H9 (cell line): ENCODE measurements at regions not wholly inside any gene's neighbourhood (a gene's known extent, or its start where the extent isn't known, plus 50 kb on each side); places are given as distances from the start of the nearest gene placed in this dataset.

ENCODE experiments used
- DNase-seq: peaks from one replicate; pipeline ENCODE4 v3.0.0-alpha.2; 2017
- H2AFZ ChIP-seq: one replicate; pipeline ENCODE4 v1.6.1; 2013; ENCODE audit warnings: mild to moderate bottlenecking, low read length, control low read depth, moderate library complexity
- H2AK5ac ChIP-seq: 2 replicates; pipeline ENCODE4 v1.6.1; 2013; ENCODE audit warnings: low read length, control low read depth, mixed read lengths; ENCODE audit not compliant: insufficient read length
- H2BK120ac ChIP-seq: one replicate; pipeline ENCODE4 v1.6.1; 2013; ENCODE audit warnings: low read depth, mild to moderate bottlenecking, low read length, control low read depth, inconsistent platforms; ENCODE audit not compliant: poor library complexity, severe bottlenecking
- H2BK12ac ChIP-seq: 2 replicates; pipeline ENCODE4 v1.6.1; 2013; ENCODE audit warnings: low read length, control low read depth, mixed read lengths, low read depth; ENCODE audit not compliant: insufficient read length
- H2BK15ac ChIP-seq: 2 replicates; pipeline ENCODE4 v1.6.1; 2013; ENCODE audit warnings: low read depth, low read length, control low read depth
- H2BK20ac ChIP-seq: one replicate; pipeline ENCODE4 v1.6.1; 2013; ENCODE audit warnings: low read depth, mild to moderate bottlenecking, low read length, control low read depth, inconsistent platforms; ENCODE audit not compliant: poor library complexity, severe bottlenecking
- H2BK5ac ChIP-seq: 2 replicates; pipeline ENCODE4 v1.6.1; 2013; ENCODE audit warnings: low read length, control low read depth, mixed read lengths; ENCODE audit not compliant: insufficient read length
- H3K14ac ChIP-seq: 2 replicates; pipeline ENCODE4 v1.6.1; 2013; ENCODE audit warnings: low read length, control low read depth; ENCODE audit not compliant: insufficient read depth
- H3K18ac ChIP-seq: 2 replicates; pipeline ENCODE4 v1.6.1; 2013; ENCODE audit warnings: low read depth, mild to moderate bottlenecking, mixed read lengths, low read length, control low read depth; ENCODE audit not compliant: insufficient read length
- H3K23ac ChIP-seq: 2 replicates; pipeline ENCODE4 v1.6.1; 2013; ENCODE audit warnings: low read length, control low read depth, mixed read lengths, low read depth; ENCODE audit not compliant: insufficient read length
- H3K23me2 ChIP-seq: 2 replicates; pipeline ENCODE4 v1.6.1; 2013; ENCODE audit warnings: low read depth, mild to moderate bottlenecking, mixed read lengths, low read length, control low read depth; ENCODE audit not compliant: insufficient read length, poor library complexity, severe bottlenecking
- H3K27ac ChIP-seq: 2 replicates; pipeline ENCODE4 v1.5.1; 2013; ENCODE audit warnings: low read length, control low read depth, mixed read lengths, low read depth; ENCODE audit not compliant: insufficient read length
- H3K27me3 ChIP-seq: 2 replicates; pipeline ENCODE4 v1.6.1; 2013; ENCODE audit warnings: low read length, control low read depth, inconsistent platforms; ENCODE audit not compliant: insufficient read depth
- H3K4ac ChIP-seq: 2 replicates; pipeline ENCODE4 v1.6.1; 2013; ENCODE audit warnings: low read depth, mild to moderate bottlenecking, control low read depth, inconsistent platforms, low read length, moderate library complexity
- H3K4me1 ChIP-seq: 2 replicates; pipeline ENCODE4 v1.6.1; 2013; ENCODE audit warnings: low read length, control low read depth, inconsistent platforms; ENCODE audit not compliant: insufficient read depth
- H3K4me2 ChIP-seq: 2 replicates; pipeline ENCODE4 v1.6.1; 2013; ENCODE audit warnings: low read length, control low read depth, mixed read lengths; ENCODE audit not compliant: insufficient read length, insufficient read depth
- H3K56ac ChIP-seq: 2 replicates; pipeline ENCODE4 v1.6.1; 2013; ENCODE audit warnings: low read depth, mild to moderate bottlenecking, mixed read lengths, low read length, control low read depth; ENCODE audit not compliant: insufficient read length
- H3K79me1 ChIP-seq: 2 replicates; pipeline ENCODE4 v1.6.1; 2013; ENCODE audit warnings: low read depth, mild to moderate bottlenecking, moderate library complexity, low read length, control low read depth, inconsistent platforms; ENCODE audit not compliant: insufficient read depth, poor library complexity, severe bottlenecking
- H3K79me2 ChIP-seq: 2 replicates; pipeline ENCODE4 v1.6.1; 2013; ENCODE audit warnings: low read length, control low read depth, inconsistent platforms; ENCODE audit not compliant: insufficient read depth
- H3K9ac ChIP-seq: 2 replicates; pipeline ENCODE4 v1.6.1; 2013; ENCODE audit warnings: low read length, control low read depth, mixed read lengths; ENCODE audit not compliant: insufficient read length; ENCODE audit errors: extremely low read depth
- H3K9me3 ChIP-seq: one replicate; pipeline ENCODE4 v1.6.1; 2013; ENCODE audit warnings: low read depth, low read length, inconsistent platforms; ENCODE audit not compliant: control insufficient read depth
- H3T11ph ChIP-seq: one replicate; pipeline ENCODE4 v1.6.1; 2013; ENCODE audit warnings: mild to moderate bottlenecking, low read length, control low read depth, inconsistent platforms
- H4K20me1 ChIP-seq: one replicate; pipeline ENCODE4 v1.6.1; 2013; ENCODE audit not compliant: control insufficient read depth, insufficient read length, insufficient read depth
- H4K5ac ChIP-seq: 2 replicates; pipeline ENCODE4 v1.6.1; 2013; ENCODE audit warnings: low read depth, mild to moderate bottlenecking, mixed read lengths, low read length, control low read depth; ENCODE audit not compliant: insufficient read length
- H4K8ac ChIP-seq: replicated peaks from 2 replicates; pipeline ENCODE4 v1.6.1; 2013; ENCODE audit warnings: low read length, control low read depth, mixed read lengths, low read depth; ENCODE audit not compliant: insufficient read length
- H4K91ac ChIP-seq: 2 replicates; pipeline ENCODE4 v1.6.1; 2013; ENCODE audit warnings: low read depth, mild to moderate bottlenecking, moderate library complexity, mixed read lengths, low read length, control low read depth; ENCODE audit not compliant: insufficient read length
- H3K27ac Mint-ChIP-seq, 3 experiments: 2 replicates in 2 of 3; 3 replicates in 1 of 3; pipeline ENCODE4 v1.8.0; 2020 to 2021; ENCODE audit warnings: mixed read lengths in 3 of 3, mild to moderate bottlenecking in 1 of 3, moderate library complexity in 1 of 3
- H3K27me3 Mint-ChIP-seq: 2 replicates; pipeline ENCODE4 v1.8.0; 2021; ENCODE audit warnings: low read depth, mild to moderate bottlenecking, moderate library complexity, mixed read lengths
- H3K36me3 Mint-ChIP-seq, 3 experiments: 2 replicates in 2 of 3; 3 replicates in 1 of 3; pipeline ENCODE4 v1.8.0; 2020 to 2021; ENCODE audit warnings: low read depth in 3 of 3, mixed read lengths in 3 of 3; ENCODE audit not compliant: insufficient read depth in 1 of 3
- H3K4me1 Mint-ChIP-seq, 2 experiments: 2 replicates each; pipeline ENCODE4 v1.8.0; 2020; ENCODE audit warnings: mixed read lengths in 2 of 2
- H3K4me3 Mint-ChIP-seq, 2 experiments: 2 replicates in 1 of 2; 3 replicates in 1 of 2; pipeline ENCODE4 v1.8.0; 2020 to 2021; ENCODE audit warnings: mild to moderate bottlenecking in 2 of 2, mixed read lengths in 2 of 2, moderate library complexity in 1 of 2
- H3K9me3 Mint-ChIP-seq, 2 experiments: 2 replicates in 1 of 2; 3 replicates in 1 of 2; pipeline ENCODE4 v1.8.0; 2020; ENCODE audit warnings: mild to moderate bottlenecking in 2 of 2, mixed read lengths in 2 of 2, moderate library complexity in 1 of 2
- WGBS: extraction: QIAGEN DNeasy Blood & Tissue Kit; methylation state at CpG from one replicate; pipeline ENCODE4 v1.1.7; 2013; ENCODE audit warnings: missing lambda C conversion rate, low lambda C conversion rate, mixed read lengths; ENCODE audit not compliant: insufficient read length; ENCODE audit errors: extremely low coverage; 5-methylcytosine and 5-hydroxymethylcytosine counted together
- TF ChIP-seq, protein P1 (sequence below): fragments of 200-600 bp; sonication (generic); conservative IDR thresholded peaks from 3 replicates; pipeline ENCODE4 v1.8.0; 2021; ENCODE audit warnings: antibody characterized with exemption, mild to moderate bottlenecking

DNA sequence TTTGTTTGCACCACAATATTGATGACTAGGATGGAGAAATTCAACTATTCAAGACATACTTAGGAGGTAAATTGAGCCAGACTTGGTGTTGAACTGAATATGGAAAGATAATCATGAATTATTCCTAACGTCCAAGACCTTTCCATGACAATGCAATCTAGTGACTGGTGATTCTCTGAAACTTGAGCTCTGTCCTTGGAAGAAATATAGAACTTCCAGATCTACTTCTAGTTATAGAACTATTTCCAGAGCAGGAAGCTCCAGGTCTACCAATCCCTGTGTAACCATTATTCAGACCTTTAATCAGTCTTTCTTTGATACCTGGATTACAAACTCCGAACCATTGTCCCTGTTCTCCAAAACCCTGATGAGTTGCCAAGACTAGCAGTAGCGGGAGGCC lies 272.6 kb upstream of the SLC14A2 start:
- H3K9me3 Mint-ChIP-seq = no peaks in the 10 kb centered on the region
- no peak overlapping the region for H2AFZ ChIP-seq
- H3K79me1 ChIP-seq = no peaks in the 10 kb centered on the region
- no peak overlapping the region for H3K4me3 Mint-ChIP-seq
- H4K20me1 ChIP-seq = no peaks in the 10 kb centered on the region
- no peak overlapping the region for H4K5ac ChIP-seq
- no peaks in the 10 kb centered on the region for H3K79me2 ChIP-seq
- H3K9me3 ChIP-seq = no peaks in the 10 kb centered on the region
- no CpG with 5 or more reads among the region's 3 CpGs for WGBS
- H3K4me1 Mint-ChIP-seq = peaks cover 11 to 12% of the 10 kb centered on the region in 2 experiments
- H3K27me3 ChIP-seq = no peaks in the 10 kb centered on the region
- H3K36me3 Mint-ChIP-seq = no peaks in the 10 kb centered on the region; a peak in 1 of 7 replicates
- H3K23ac ChIP-seq = no peak overlapping the region
- H3K4me2 ChIP-seq = no peak overlapping the region
- no peak overlapping the region for H3K27ac ChIP-seq
- no peak overlapping the region for H4K8ac ChIP-seq
- H3K4me1 ChIP-seq = no peaks in the 10 kb centered on the region
- H2AK5ac ChIP-seq = no peak overlapping the region
- no peak overlapping the region for H2BK120ac ChIP-seq
- no peak overlapping the region for H2BK15ac ChIP-seq
- H3K27me3 Mint-ChIP-seq = no peaks in the 10 kb centered on the region; the same call in 1 of the 2 replicates
- no peak overlapping the region for H2BK12ac ChIP-seq
- TF ChIP-seq, protein P1, sequence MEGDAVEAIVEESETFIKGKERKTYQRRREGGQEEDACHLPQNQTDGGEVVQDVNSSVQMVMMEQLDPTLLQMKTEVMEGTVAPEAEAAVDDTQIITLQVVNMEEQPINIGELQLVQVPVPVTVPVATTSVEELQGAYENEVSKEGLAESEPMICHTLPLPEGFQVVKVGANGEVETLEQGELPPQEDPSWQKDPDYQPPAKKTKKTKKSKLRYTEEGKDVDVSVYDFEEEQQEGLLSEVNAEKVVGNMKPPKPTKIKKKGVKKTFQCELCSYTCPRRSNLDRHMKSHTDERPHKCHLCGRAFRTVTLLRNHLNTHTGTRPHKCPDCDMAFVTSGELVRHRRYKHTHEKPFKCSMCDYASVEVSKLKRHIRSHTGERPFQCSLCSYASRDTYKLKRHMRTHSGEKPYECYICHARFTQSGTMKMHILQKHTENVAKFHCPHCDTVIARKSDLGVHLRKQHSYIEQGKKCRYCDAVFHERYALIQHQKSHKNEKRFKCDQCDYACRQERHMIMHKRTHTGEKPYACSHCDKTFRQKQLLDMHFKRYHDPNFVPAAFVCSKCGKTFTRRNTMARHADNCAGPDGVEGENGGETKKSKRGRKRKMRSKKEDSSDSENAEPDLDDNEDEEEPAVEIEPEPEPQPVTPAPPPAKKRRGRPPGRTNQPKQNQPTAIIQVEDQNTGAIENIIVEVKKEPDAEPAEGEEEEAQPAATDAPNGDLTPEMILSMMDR = no peak
- H3K14ac ChIP-seq = no peak overlapping the region
- no peak overlapping the region for H3K4ac ChIP-seq
- H3K27ac Mint-ChIP-seq = no peak overlapping the region
- no peak overlapping the region for H3K9ac ChIP-seq
- no peaks in the 10 kb centered on the region for H3K23me2 ChIP-seq
- H2BK5ac ChIP-seq = no peak overlapping the region
- H2BK20ac ChIP-seq = no peak overlapping the region
- DNase-seq = no peak
- no peak overlapping the region for H3K56ac ChIP-seq
- H4K91ac ChIP-seq = no peak overlapping the region
- H3K18ac ChIP-seq = no peak overlapping the region
- no peak overlapping the region for H3T11ph ChIP-seq
